HUES64 (cell line): ENCODE measurements at regions not wholly inside any gene's neighbourhood (a gene's known extent, or its start where the extent isn't known, plus 50 kb on each side); places are given as distances from the start of the nearest gene placed in this dataset.
"Not testable (repeated sequence)": the region's sequence is repeated elsewhere in the genome, so short reads cannot be mapped to it uniquely, and the experiment has no call there.

ENCODE experiments used
- H3K27ac ChIP-seq: 2 replicates; pipeline ENCODE4 v1.7.0; 2013; ENCODE audit warnings: low read depth, low read length, inconsistent platforms
- H3K27me3 ChIP-seq: 2 replicates; pipeline ENCODE4 v1.6.1; 2013; ENCODE audit warnings: mild to moderate bottlenecking, low read length; ENCODE audit not compliant: insufficient read depth
- H3K36me3 ChIP-seq: 2 replicates; pipeline ENCODE4 v1.6.1; 2013; ENCODE audit warnings: mild to moderate bottlenecking, low read length; ENCODE audit not compliant: insufficient read depth
- H3K4me1 ChIP-seq: 2 replicates; pipeline ENCODE4 v1.6.1; 2013; ENCODE audit warnings: mild to moderate bottlenecking, low read length, moderate library complexity; ENCODE audit not compliant: insufficient read depth
- H3K4me3 ChIP-seq: 2 replicates; pipeline ENCODE4 v1.5.1; 2013; ENCODE audit warnings: mild to moderate bottlenecking, low read length, moderate library complexity
- H3K9ac ChIP-seq: 2 replicates; pipeline ENCODE4 v1.6.1; 2013; ENCODE audit warnings: mild to moderate bottlenecking, low read depth, low read length
- H3K9me3 ChIP-seq: 2 replicates; pipeline ENCODE4 v1.6.1; 2013; ENCODE audit warnings: low read depth, low read length; ENCODE audit not compliant: insufficient read depth
- WGBS: fragments of 150-250, 120-280 bp; methylation state at CpG from one replicate; pipeline ENCODE4 v1.1.7; 2013; ENCODE audit warnings: missing lambda C conversion rate; 5-methylcytosine and 5-hydroxymethylcytosine counted together

DNA sequence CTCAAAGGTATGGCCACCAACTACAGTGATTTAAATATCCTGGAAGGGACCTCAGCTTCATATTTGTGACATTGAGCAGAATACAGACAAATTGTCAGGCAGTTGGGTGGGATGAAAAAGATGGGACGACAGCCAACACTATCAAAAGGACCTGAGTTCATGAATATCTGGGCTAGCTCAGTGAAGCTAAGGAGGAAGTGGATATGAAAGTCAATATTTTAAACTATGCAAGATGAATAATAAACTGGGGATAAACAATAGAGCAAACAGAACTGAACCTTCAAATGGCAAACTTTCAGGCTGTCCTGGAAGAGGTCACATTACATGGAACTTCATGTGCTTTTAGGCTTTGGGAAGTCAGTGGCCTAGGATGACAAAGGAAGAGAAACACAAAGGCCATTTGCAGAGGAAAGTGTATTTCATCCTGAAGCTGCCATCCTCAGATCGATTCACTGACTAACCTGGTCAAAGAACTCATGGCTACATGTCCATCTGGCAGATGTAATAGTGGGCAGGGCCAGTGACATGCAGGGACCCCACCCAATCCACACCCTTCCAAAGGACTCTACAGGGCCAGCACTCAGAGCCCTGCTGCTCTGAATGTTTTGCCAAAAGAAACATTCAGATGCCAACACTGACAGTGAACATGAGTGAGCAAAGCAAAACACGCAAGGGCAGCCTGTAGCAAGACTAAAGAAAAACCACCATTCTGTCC is 175.7 kb downstream of the ETAA1 start:
- no peaks in the 10 kb centered on the region for H3K27me3 ChIP-seq
- no peaks in the 10 kb centered on the region for H3K9me3 ChIP-seq
- no peak overlapping the region for H3K9ac ChIP-seq
- WGBS: 58% methylated on average over 3 of the region's 3 CpGs
- H3K4me1 ChIP-seq: no peaks in the 10 kb centered on the region; the same call in 1 of the 2 replicates
- no peak overlapping the region for H3K4me3 ChIP-seq
- no peaks in the 10 kb centered on the region for H3K36me3 ChIP-seq
- no peak overlapping the region for H3K27ac ChIP-seq

DNA sequence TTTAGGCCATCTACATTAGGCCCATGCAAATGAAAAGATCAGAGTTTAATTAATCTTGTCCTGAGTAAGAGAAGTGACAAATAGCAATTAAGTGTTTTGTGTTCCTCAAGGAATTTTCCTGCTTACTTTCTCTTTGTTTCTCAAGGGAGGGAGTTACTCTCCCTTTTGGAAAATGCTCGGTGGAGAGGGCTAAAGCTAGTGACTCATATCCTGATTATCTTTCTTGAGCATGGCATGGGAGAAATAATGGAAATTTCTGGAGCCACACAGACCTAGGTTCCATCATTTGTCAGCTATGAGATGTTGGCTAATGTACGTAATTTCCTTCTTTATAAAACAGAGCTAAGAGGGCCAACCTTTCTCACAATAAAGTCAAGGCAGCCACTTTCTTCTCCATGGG is 177.1 kb downstream of the ETAA1 start:
- Histone ChIP-seq H3K27me3 (no peaks in the 10 kb centered on the region), H3K4me1 (no peaks in the 10 kb centered on the region; the same call in 1 of the 2 replicates), H3K36me3 (no peaks in the 10 kb centered on the region), H3K27ac (no peak overlapping the region), H3K9me3 (no peaks in the 10 kb centered on the region), H3K4me3 (no peak overlapping the region), H3K9ac (no peak overlapping the region)
- 79% methylated on average over 2 of the region's 2 CpGs for WGBS

DNA sequence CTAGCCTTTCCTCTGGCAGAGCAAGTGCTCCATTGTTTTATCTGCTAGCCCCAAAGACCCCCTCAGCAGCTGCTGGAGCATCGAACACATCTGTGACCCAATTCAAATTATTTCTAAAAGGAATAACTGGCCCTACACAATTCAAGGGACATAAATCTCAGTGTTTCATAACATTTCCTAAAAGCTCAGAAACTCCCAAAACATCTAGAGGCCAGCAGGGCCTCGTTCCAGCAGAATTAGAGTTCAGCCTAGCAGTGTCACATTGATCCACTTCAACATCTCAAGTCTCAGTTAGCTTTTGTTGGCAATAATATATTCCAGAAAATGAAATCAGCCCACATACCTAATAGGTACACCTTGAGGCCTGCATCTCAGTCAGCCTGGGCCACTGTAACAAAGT is 179.1 kb downstream of the ETAA1 start:
- Histone ChIP-seq H3K9me3 (no peaks in the 10 kb centered on the region), H3K27me3 (no peaks in the 10 kb centered on the region), H3K9ac (no peak overlapping the region), H3K4me3 (no peak overlapping the region), H3K4me1 (no peaks in the 10 kb centered on the region; the same call in 1 of the 2 replicates), H3K27ac (no peak overlapping the region), H3K36me3 (no peaks in the 10 kb centered on the region)
- 87% methylated on average over 2 of the region's 2 CpGs for WGBS

DNA sequence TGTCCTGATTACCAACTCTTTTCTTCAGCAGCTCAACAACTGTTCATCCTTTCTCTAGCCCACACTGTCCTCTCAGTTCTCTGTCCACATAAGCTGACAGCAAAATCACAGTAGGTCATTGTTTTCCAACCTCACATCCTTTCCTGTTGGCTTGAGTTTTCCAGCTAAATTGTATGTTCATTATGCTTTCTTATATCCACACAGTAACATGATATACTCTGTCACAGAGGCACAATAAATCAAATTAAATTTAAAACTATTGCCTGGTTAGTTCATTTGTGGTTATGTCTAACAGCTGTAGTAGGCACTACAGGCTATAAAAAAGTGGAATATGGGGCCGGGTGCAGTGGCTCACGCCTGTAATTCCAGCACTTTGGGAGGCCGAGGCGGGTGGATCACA is 179.9 kb downstream of the ETAA1 start:
- H3K36me3 ChIP-seq: no peaks in the 10 kb centered on the region

DNA sequence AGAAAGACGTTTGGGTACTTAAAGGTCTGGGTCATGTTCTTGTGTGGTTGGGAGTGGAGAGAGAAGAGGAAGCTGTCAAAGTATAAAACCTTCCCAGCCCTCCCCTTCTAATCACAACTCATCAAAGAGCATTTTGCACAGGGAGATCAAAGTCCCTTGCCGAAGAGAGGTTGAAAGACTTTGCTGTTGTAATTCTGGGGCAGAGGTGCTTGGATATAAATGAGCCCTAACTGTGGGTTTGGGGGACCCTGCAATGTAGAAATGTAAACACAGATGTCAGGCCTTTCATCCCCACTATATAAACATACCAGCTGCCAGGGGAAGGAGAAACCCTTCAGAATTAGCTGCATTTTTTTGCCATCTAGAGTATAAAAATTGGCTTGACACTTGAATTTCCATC is 182.1 kb downstream of the ETAA1 start:
- no peaks in the 10 kb centered on the region for H3K4me1 ChIP-seq
- no peaks in the 10 kb centered on the region for H3K27me3 ChIP-seq
- 69% methylated on average over 1 of the region's 2 CpGs for WGBS
- no peak overlapping the region for H3K9ac ChIP-seq
- H3K36me3 ChIP-seq: no peaks in the 10 kb centered on the region
- H3K9me3 ChIP-seq: peaks cover 8% of the 10 kb centered on the region; the same call in 1 of the 2 replicates
- no peak overlapping the region for H3K4me3 ChIP-seq
- H3K27ac ChIP-seq: no peak overlapping the region

More for the DNA sequence above, 179.9 kb downstream of the ETAA1 start:
- no peak overlapping the region for H3K4me3 ChIP-seq
- no peaks in the 10 kb centered on the region for H3K27me3 ChIP-seq
- no peak overlapping the region for H3K9ac ChIP-seq
- 100% methylated on average over 4 of the region's 4 CpGs for whole genome bisulfite sequencing
- no peaks in the 10 kb centered on the region; the same call in 1 of the 2 replicates for H3K4me1 ChIP-seq
- H3K9me3 ChIP-seq: no peaks in the 10 kb centered on the region
- H3K27ac ChIP-seq: no peak overlapping the region

DNA sequence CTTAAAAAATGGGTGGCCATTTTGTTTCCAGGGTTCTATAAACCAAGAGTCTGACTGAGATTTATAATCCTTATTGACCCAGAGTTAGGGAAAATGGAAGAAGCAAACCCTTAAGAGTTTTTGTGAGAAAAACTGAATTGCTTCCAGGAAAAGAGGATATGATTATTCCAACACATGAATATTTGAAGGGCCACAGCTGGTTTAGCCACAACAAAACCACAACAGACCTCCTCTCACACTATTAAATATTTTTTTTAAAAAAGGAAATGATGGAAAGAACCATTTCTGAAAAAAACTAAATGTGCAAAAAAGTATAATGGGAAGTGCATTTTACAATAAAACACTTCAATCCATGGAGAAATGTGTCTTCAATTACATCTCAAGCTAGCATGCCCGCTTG is 182.7 kb downstream of the ETAA1 start:
- Histone ChIP-seq H3K36me3 (no peaks in the 10 kb centered on the region), H3K4me3 (no peak overlapping the region), H3K27me3 (no peaks in the 10 kb centered on the region), H3K9ac (no peak overlapping the region), H3K4me1 (no peaks in the 10 kb centered on the region), H3K9me3 (peaks cover 8% of the 10 kb centered on the region; the same call in 1 of the 2 replicates), H3K27ac (no peak overlapping the region)
- 100% methylated on average over 1 of the region's 1 CpG for WGBS

DNA sequence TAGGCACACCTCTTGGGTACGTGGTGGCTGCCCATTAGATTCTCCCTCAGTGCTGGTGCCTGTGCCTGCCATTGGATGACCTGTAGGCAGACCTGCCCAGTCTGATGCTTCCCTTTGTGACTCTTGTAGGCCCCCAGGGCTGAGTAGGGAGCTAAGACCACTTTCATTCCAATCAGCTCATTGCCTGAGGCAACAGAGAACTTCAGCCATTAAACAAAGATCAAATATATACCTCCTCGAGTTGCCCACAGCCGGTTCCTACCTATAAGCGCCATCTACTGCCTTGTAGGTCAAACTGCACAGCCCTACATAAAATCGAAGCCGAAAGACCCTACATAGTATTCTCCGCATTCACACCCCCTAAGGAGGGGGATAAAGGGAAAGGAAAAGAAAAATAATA is 184.6 kb downstream of the ETAA1 start:
- H3K9me3 ChIP-seq: peaks cover 18% of the 10 kb centered on the region; the same call in 1 of the 2 replicates
- H3K4me1 ChIP-seq: no peaks in the 10 kb centered on the region
- H3K4me3 ChIP-seq: no peak overlapping the region
- no peaks in the 10 kb centered on the region for H3K36me3 ChIP-seq
- no peak overlapping the region for H3K9ac ChIP-seq
- no peak overlapping the region for H3K27ac ChIP-seq
- no peaks in the 10 kb centered on the region for H3K27me3 ChIP-seq
- 42% methylated on average over 5 of the region's 7 CpGs for WGBS

DNA sequence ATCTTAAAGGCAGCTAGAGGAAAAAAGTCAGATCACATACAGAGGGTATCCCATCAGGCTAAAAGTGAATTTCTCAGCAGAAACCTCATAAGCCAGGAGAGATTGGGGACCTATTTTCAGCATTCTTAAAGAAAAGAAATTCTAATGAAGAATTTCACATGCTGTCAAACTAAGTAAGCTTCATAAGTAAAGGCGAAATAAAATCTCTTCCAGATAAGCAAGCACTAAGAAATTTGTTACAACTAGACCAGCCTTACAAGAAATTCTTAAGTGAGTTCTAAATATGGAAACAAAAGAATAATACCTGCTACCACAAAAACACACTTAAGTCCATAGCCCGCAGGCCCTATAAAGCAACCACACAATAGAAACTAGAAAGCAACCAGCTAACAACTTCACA is 186.1 kb downstream of the ETAA1 start:
- H3K4me1 ChIP-seq: no peaks in the 10 kb centered on the region
- H3K36me3 ChIP-seq: no peaks in the 10 kb centered on the region
- H3K4me3 ChIP-seq: no peak overlapping the region
- peaks cover 18% of the 10 kb centered on the region; the same call in 1 of the 2 replicates for H3K9me3 ChIP-seq
- no peak overlapping the region for H3K9ac ChIP-seq
- WGBS: 88% methylated on average over 2 of the region's 2 CpGs
- H3K27me3 ChIP-seq: no peaks in the 10 kb centered on the region
- H3K27ac ChIP-seq: no peak overlapping the region

DNA sequence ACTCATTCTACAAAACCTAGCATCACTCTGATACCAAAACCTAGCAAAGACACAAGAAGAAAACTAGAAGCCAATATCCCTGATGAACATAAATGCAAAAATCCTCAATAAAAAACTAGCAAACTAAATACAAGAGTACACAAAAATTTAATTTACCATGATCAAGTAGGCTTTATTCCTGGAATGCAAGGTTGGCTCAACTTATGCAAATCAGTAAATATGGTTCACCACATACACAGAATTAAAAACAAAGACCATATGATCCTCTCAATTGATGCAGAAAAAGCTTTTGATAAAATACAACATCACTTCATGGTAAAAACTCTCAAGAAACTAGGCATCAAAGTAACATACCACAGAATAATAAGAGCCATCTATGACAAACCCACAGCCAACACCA is 188.3 kb downstream of the ETAA1 start:
- H3K4me1 ChIP-seq: no peaks in the 10 kb centered on the region
- no peak overlapping the region for H3K9ac ChIP-seq
- no peaks in the 10 kb centered on the region for H3K36me3 ChIP-seq
- H3K27ac ChIP-seq: no peak overlapping the region
- H3K9me3 ChIP-seq: peaks cover 18% of the 10 kb centered on the region; the same call in 1 of the 2 replicates
- no peaks in the 10 kb centered on the region for H3K27me3 ChIP-seq
- no peak overlapping the region for H3K4me3 ChIP-seq

DNA sequence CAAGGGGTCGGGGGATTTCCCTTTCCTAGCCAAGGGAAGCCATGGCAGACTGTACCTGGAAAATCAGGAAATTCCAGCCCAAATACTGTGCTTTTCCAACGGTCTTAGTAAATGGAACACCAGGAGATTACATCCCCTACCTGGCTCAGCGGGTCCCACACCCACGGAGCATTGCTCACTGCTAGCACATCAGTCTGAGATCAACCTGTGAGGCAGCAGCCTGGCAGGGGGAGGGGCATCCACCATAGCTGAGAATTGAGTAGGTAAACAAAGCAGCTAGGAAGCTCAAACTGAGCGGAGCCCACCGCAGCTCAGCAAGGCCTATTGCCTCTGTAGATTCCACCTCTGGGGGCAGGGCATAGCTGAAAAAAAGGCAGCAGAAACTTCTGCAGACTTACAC is 192.0 kb downstream of the ETAA1 start:
- H3K4me3 ChIP-seq, H3K27ac ChIP-seq, H3K36me3 ChIP-seq, H3K4me1 ChIP-seq, H3K27me3 ChIP-seq, H3K9ac ChIP-seq, H3K9me3 ChIP-seq: not testable (repeated sequence)
- WGBS: 73% methylated on average over 6 of the region's 6 CpGs

DNA sequence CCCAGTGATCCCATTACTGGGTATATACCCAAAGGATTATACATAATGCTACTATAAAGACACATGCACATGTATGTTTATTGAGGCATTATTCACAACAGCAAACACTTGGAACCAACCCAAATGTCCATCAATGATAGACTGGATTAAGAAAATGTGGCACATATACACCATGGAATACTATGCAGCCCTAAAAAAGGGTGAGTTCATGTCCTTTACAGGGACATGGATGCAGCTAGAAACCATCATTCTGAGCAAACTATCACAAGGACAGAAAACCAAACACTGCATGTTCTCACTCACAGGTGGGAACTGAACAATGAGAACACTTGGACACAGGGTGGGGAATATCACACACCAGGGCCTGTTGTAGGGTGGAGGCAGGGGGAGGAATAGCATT is 197.4 kb downstream of the ETAA1 start:
- not testable (repeated sequence) for H3K9me3 ChIP-seq, H3K4me3 ChIP-seq, H3K27me3 ChIP-seq, H3K27ac ChIP-seq, H3K4me1 ChIP-seq, H3K36me3 ChIP-seq, H3K9ac ChIP-seq

DNA sequence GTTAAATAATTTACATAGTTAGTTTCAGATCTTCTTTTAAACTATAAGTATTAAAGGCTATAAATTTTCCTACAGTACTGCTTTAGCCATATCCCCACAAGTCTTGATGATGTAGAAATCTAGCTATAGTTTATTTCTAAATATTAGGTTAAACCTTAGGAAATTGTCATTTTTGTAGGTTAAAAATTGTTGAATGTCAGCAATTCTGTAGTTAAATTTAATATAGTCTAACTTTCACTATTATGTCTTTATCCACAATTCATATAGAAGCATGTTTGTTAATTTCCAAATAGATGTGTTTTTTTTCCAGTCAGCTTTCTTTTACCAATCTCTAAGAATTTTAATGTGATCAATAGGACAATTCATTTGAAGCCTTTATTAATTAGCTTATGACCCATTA is 199.7 kb downstream of the ETAA1 start:
- Histone ChIP-seq H3K27me3 (no peaks in the 10 kb centered on the region), H3K4me1 (no peaks in the 10 kb centered on the region), H3K27ac (no peak overlapping the region), H3K36me3 (no peaks in the 10 kb centered on the region), H3K4me3 (no peak overlapping the region), H3K9ac (no peak overlapping the region), H3K9me3 (no peaks in the 10 kb centered on the region)
